Middle frontal gyrus (tissue), 1 donor: ENCODE measurements at regions not wholly inside any gene's neighbourhood (a gene's known extent, or its start where the extent isn't known, plus 50 kb on each side); places are given as distances from the start of the nearest gene placed in this dataset.

Source experiments
- DNase-seq: peaks from one replicate; pipeline ENCODE4 v3.0.0-alpha.2; 2015; ENCODE audit warnings: low spot score; ENCODE audit errors: extremely low spot score

DNA sequence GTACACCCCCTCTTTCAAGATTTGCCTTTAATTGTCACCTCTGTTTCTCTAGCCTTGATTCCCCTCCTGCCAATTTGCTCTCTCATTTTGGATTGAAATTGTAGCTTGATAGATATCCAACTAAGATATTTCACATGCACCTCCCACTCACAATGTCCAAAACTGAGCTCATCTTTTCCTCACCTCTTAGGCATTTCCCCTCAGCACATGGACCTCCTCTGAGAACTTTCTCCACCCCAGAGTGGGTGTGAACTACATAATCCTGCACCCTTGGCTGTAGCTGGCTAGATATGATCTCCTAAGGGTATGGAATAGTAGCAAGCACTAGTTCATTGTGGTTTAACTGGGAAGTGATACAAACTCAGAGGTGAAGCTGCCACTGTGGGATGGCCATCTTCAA lies 91.5 kb upstream of the SESN3 start:
- DNase-seq, result no peak

DNA sequence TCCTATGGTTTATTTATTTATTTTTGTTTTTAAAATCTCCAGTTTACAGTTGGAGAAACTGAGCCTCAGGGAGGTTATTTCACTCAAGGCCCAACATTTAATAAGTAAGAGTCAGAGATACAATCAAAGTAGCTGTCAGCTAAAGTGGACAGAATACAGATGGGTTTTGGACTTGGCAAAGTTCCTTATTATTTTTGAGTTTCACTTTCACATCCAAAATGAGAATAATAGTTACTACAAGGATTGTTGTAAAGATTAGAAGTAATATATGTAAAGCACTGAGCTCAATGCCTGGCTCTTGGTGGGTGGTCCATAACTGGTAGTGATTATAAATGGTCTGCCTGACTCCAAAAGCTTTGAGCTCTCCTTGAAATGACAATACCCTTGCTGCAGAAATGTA lies 87.5 kb upstream of the SESN3 start:
- DNase-seq, result no peak

DNA sequence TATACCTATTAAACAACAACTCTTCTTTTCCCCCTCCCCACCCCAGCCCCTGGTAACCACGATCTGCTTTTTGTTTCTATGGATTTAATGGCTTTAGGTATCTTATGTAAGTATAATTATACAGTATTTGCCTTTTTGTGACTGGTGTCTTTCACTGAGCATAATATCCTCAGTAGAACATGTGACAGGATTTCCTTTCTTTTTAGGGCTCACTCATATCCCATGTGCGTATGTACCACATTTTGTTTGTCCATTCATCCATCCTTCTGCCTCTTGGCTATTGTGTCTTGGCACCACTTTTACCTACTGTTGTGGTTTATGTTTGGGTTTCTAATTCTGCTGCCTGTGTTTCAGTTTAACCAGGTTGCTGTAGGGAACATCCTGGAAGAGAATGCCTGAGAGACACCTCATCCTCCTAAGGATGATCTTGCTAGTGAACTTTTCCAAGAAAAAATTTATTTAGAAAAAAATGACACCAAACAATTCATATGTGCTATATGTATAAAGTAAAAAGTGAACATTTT lies 77.6 kb upstream of the SESN3 start:
- DNase-seq, result no peak

DNA sequence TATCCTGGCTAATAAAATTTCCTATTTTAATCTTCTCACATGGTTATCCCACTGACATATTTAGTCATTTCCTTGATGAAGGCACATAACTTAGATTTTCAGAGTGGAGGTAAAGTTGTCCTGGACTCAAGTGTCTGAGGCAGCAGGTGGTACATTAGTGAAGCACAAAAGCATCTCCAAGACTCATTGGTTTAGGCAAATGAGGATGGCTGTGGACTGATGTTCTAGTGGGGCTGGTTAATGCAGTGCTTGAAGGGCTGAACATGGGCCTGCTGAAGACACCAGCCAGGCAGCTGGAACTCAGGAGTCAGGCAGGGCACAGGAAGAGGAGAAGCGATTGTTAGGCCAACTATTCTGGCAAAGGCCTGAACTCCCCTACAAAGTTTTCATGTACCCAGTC lies 76.3 kb upstream of the SESN3 start:
- no peak for DNase-seq

DNA sequence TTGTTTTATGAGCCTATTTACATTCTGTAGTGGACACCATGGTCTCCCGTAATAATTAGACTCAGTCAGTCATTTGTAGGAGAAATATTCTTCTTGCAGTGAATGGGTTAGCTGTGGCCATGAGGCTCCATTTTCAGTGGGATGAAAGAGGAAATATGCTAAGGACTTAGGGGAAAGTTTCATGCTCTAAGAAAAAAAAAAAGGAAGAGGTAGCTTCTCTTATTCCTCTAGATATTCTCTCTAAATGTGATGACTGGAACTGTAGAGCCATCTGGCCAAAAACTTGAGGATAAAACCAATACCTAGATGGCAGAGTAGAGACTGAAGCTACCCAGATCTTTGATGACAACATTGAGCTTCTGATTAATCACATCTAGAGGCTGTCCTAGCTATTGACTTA lies 75.8 kb upstream of the SESN3 start:
- DNase-seq, result no peak

DNA sequence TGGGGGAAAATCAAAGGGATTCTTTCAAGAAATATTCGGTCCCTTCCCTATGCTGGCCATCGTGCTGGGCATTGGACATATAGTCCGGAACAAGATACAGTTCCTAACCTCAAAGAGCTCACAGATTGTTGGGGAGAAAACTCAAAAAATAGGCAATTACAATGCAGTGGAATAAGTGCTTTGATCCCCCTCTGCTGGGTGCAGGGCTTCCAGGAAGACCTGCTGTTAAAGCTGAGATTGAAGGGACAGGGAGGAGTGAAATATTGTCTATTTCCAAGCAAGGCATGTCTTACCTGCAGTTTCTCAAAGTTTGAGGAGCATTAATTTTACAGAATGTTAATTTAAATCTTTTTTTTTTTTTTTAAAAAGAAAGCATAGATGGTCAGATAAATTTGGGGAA lies 75.1 kb upstream of the SESN3 start:
- DNase-seq, result no peak

DNA sequence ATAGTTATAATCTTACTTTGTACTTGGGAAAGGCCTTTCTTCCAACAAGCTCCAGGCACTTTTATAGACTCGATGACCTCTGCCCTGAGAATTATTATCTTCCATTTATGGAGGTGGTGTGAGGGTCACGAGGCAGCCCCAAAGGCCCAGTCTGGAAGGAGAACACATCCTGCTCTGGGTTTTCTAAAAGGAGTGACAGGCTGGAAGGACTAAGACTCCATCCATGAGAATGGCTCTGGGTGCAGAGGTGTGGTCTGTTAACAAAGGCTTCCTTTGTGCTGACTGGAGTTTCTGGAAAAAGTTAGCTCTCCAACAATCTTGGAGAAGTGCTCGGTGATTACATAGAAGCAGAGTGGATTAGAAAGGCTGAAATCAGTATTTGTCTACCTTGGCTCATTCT lies 74.7 kb upstream of the SESN3 start:
- DNase-seq, result no peak

DNA sequence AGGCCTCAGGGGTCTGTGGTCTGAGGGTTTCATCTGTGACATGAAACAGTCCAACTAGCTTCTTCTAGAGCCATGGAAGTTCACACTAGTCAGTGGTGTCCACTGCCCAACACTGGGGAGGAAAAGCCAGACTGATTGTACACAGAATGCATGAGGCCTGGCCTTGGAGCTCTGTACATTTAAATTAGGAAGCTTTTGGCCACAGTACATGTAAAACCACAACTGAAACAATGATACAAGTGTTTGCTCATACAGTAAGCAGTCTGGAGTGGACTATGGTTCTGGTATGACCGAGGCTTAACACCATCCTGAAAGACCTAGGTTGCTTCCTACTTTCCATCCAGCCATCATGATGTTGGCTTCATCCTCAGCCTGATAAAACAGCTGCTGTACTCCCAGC lies 73.8 kb upstream of the SESN3 start:
- DNase-seq, result no peak

DNA sequence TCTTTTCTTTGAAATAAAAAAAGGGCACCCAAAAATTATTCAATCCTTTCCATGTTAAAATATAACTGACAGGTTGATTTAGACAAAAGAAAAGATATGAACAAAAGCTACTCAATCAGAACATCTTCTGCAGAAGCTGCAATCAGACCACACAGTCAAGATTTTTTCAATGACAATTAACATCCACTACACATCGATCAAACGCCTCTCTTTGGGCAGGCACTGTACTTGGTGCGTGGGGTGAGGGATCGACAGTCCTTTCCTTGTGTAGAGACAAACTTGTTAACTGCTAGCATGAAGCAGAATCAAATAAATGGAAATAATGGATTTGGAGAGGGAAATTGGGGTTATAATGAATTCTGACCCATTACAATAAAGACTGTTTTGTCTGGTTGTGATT lies 71.2 kb upstream of the SESN3 start:
- no peak for DNase-seq

DNA sequence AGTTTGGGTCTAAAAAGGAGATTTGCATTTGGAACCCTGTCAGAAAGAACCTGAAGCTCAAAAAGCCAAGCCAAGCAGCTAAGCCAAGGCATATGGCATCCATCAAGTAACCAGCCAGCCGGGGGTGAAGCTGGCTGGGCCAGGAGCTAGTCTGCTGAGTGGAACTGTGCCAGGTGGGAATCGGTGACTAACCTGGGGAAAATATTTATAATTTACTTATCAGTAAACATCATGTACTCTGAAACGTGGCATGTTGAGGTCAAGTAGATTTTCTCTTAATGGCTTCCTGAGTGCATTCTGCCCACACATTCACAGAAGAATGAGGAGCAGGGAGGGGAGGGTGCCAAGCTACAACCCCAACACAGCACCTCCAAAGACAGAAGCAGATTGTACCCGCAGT lies 70.5 kb upstream of the SESN3 start:
- no peak for DNase-seq

DNA sequence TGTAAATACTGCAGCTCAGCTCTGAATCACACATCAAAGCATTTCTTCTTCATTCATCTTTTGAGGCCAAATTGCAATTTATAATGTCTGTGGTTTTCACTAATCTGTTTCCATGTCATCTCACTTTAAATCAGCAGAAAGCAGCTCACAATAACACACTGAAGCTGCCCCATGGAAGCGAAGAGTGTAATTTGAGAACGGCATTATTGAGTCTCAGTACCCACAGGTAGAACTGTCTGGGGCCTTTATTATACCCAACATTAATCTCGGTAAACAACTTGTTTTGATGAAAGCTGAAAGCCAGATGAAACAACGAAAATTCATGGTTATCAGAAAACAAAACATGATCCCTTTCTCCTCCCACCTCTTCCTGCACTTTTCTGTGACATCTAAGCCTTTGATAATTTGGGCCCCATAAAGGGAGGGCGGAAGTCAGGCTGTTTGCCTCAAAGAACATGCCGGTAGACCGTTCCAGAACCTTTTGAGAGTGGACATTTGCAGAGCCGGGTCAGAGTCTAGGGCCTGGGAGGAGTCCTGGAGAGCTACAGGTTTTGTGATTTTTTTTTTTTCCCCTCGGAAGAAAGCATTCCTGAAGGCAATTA lies 68.2 kb upstream of the SESN3 start:
- DNase-seq, result no peak

DNA sequence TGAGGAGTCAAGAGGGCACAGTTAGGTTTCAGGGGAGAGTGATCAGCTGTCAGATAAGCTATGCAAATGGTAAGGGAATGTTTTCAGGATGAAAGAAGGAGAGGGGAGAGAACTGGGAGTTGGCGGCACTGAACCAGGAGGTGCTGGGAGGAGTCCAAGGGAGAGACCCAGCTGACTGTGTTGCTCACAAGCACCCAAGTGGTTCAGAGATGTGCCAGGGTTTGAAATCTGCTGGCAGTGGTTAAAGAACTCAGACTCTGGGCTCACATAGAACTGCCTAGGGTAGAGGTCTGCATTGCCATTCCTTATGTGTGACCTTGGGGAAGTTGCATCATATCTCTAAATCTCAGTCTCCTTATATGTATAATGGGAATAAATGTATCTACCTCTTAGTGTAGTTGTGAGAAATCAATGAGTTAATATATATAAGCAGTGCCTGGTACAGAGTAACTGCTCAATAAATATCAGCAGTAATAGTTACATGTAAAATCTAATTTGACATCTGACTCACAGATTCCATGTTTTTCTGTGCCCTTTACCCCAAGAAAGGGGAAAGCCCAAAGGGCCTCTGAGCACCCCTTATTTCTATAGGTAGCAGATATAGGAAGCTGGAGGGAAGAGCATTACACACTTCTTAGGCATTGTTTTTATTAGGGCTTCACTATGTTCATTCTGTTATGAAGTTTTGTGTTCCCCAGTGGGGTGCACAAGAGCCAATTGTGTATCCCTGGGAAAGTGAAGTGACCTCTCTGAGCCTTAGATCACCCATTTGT lies 66.9 kb upstream of the SESN3 start:
- no peak for DNase-seq

DNA sequence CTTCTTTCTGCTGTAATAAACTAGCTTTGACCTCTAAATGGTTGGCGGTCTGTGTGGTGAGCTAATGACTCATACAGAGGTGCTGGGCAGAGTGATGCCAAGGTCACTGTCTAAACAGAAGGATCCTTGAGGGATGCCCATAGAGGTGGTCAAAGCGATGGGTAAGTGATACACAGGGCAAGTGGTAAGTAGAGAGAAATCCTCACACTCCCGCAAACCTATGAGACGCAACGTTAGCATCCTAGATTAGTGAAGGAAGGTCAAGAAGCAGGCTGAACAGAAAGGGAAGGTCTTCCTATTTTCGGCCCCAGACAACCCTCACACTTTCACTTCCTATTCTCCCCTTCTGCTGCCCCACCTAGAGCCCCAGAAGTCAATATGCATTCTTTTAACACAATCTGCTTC lies 65.6 kb upstream of the SESN3 start:
- no peak for DNase-seq

DNA sequence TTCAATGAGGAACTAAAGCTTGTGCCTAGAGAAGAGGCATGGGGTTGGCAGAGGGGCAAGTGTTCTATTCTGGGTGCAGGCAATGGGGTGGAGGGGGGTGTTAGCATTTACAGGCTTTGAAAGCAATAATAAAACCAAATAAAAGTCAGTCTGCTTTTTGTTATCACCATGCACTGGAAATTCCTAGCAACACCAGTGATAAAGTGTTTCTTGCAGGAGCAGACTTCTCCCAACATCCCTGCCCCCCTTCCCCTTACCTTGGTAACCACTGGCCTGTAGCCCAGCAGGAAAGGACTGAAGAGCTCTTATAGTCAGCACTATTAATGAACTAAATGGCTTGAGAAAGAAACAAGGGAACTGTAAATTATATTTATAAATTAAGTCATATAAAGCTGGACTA lies 65.2 kb upstream of the SESN3 start:
- DNase-seq, result no peak

DNA sequence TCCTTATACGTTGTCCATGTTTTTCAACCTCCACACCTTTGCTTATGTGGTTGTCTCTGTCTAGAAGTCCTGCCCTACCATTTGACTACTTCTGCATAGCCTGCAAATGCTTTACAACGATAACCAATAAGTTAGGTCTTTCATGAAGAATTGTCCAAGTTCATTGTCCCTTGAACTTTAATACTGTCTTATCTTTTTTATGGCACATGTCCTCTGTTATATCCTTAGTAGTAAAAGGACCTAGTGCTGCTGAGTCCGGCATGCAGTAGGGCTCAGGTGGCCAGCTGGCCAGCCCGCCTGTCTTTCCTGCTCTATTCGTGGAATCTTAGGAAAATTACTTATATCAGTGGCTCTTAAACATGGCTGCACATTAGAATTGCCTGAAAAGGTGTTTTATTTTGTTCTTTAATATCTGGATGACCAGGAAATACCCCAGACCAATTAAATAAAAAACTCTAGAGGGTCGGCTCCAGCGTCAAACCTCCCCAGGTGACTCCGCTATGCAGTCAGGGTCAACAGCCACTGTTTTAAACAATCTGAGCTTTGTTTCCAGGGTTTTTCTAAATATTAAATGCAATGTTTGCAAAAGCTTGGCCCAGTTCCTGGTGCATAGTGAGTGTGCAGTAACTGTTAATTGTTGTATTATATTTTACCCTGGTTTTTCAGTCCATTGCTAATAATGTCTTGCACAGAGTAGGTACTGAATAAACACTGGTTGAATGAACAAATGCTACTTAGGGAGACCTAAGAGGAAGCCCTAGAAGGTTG lies 64.6 kb upstream of the SESN3 start:
- DNase-seq, result no peak

DNA sequence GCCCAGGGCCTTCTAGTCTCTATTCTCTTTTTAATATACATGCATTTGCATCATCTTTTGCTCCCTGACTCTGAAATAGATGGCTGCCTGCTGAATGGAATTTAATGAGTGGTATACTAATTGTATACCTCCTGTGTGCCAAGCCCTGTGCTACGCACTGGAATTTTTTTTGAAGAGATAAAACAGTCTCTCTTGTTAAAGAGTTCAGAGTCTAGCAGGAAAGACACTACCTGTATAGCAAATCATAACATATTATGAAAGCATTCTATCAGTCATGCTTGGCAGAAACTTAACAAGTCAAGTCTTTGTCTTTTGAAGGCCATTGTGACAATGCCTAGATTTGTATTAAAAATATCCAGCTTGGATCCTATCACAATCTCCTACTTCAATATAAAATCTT lies 63.7 kb upstream of the SESN3 start:
- no peak for DNase-seq

DNA sequence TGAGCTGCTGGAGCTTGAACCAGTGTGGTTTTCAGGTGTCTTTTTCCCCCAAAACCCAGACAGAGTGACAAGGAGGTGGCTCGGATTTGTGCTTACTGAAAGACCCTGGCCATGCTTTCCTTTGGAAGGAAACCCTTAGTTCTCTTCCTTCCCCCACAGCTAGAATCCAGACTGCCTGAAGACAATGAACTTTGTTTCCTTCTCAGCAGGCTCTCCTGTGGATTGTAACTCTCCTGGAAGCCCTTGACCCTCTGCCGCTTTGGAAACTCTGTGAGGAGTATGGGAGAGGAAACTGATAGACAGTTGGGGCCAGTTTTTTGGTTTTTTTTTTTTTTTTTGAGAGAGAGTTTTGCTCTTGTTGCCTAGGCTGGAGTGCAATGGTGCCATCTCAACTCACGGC lies 62.1 kb upstream of the SESN3 start:
- DNase-seq, result no peak

DNA sequence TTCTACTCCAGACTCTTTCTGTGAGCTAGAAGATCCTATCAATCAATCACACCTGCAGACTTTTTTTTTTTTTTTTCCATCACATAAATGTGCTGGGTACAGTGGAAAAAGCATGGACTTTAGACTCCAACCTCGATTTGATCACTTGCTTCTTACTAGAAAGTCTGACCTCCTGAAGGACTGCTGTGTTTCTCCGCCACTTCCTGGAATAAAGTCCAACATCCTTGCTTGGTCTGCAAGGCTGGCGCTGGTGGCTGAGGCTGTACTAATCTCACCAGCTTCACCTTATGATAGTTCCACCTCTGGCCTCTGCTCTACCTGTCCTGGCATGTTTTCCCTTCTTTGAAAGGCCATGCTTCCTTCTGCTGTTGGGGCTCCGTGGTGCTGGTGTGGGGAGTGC lies 60.9 kb upstream of the SESN3 start:
- no peak for DNase-seq

DNA sequence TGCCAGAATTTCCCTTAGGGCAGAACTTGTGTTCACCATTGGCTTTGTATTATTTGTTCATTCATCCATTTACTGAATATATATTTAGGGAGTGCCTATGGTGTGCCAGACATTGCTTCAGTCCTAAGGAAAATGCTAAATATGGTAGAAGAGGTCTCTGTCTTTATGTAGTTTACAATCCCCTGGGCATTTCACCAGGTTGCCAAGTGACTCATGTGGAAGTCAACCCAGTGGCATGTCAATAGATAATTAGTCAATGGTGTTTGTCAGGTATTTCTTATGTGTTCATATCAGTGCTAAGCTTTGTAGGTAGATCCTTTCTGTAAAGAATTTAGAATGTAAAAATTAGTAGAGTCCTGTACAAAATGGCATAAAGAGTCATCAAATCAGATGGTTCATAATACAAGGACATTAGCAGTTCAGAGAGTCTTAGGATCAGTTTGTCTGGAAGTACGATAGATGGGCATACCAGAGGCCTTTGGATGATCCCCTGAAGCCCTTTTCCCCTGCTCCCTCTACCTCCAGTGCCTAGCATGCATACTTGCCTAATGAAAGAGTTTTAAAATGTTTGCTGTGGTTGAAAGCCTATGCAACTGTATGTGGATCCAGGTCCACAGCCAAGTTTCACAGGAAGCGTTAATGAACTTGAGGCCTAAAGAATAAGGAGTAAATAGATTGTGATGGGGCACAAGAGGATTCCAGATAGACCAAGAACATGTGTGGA lies 58.5 kb upstream of the SESN3 start:
- DNase-seq, result no peak

DNA sequence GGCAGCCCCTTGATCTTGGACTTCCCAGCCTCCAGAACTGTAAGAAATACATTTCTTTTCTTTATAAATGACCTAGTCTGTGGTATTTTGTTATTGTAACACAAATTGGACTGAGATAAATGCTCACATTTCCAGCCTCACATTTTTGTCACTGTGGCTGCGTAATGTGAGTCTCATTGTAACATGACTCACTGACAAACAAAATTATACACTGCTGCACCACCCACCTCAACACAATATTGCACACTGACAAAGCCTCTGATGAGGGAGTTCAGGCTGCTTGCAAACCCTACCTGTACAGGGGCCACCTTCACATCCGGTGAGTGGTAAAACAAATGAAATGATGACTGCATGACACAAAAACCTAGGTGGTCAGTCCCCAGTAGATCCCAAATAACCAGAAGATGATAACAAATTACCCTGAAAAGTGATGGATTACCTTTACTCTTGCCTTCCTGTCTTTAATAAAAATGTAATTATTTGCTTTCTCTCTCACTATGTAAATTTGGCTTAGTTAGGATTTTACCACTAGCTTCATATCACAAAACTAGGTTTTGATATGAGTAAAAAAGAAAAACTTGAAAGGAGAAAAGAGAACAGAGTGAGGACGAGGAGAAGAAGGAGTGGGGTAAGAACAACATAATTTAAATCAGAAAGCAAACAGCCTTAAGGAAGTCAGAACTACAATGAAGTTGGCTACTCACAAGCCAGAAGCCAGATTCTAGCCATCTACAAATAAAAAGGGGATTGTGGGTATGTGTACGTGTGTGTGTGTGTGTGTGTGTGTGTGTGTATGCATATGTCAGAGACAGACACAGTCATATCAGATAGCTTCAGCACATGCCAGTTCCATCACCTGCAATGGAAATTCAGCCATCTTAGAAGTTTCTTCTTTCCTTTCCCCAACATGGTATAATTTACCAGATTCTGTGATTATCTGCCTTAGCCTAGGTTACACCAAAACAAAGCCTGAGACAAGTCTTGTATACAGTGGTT lies 53.4 kb upstream of the SESN3 start:
- no peak for DNase-seq

DNA sequence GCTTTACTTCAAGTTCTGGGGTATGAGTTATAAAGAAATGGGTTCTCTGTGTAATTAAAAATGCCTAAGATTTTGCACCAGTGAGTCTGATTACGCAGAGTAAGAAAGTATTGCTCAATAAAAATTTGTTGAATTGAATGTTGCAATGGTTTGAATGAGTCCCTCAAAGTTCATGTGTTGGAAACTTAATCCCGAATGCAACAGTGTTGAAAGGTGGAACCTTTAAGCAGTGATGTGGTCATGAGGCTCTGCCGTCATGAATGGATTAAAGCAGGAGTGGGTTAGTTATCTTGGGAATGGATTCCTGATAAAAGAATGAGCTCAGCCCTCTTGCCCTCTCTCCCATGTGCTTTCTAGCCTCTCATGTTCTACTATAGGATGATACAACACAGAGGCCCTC lies 52.6 kb upstream of the SESN3 start:
- DNase-seq, result no peak
